ENCODE measurements at regions not wholly inside any gene's neighbourhood (a gene's known extent, or its start where the extent isn't known, plus 50 kb on each side); places are given as distances from the start of the nearest gene placed in this dataset.

DNA sequence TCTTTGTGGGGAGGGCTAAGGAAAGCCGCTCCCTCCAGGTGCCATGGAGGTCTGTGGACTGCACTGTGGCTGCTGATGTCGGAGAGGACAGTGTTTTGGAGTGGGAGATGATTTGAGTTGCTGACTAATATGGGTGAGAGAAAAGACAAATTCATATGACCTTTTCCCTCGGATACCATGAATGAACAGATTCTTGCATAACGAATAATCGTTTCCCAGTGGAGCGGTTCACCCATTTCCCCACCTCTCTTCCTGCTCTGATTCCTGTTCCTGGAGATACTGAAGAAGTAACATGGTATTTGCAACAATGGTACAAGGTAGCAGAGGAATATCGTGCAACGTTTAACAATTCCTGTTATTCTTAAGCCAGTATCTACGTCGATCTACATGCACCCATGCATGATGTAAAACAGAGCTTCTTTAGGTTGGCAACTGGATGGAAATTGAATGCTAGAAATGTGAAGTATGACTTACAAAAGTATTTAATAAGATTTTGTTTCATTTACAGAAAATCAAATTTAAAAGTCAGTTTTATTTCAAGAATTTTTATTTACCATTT is 227.1 kb downstream of the TOMM20 start:
- ATAC-seq (ENCODE audit: poor library complexity) (no peak), DNase-seq (no peak)
- H3K27ac ChIP-seq (ENCODE audit: low read depth in 1 of 2, low read length in 2 of 2) = no peak overlapping the region
- no peaks in the 10 kb centered on the region for H3K36me3 Mint-ChIP-seq (ENCODE audit: low read depth)
- TF ChIP-seq, protein P1, sequence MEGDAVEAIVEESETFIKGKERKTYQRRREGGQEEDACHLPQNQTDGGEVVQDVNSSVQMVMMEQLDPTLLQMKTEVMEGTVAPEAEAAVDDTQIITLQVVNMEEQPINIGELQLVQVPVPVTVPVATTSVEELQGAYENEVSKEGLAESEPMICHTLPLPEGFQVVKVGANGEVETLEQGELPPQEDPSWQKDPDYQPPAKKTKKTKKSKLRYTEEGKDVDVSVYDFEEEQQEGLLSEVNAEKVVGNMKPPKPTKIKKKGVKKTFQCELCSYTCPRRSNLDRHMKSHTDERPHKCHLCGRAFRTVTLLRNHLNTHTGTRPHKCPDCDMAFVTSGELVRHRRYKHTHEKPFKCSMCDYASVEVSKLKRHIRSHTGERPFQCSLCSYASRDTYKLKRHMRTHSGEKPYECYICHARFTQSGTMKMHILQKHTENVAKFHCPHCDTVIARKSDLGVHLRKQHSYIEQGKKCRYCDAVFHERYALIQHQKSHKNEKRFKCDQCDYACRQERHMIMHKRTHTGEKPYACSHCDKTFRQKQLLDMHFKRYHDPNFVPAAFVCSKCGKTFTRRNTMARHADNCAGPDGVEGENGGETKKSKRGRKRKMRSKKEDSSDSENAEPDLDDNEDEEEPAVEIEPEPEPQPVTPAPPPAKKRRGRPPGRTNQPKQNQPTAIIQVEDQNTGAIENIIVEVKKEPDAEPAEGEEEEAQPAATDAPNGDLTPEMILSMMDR (IDR thresholded peaks at IDR 0.05) = no peak
- no peaks in the 10 kb centered on the region for H3K9me3 ChIP-seq (ENCODE audit: control insufficient read depth in 1 of 2, insufficient read depth in 1 of 2, low read length in 2 of 2)
- CTCF ChIA-PET = no interaction called here
- no peak overlapping the region for H3K27ac Mint-ChIP-seq
- no peak overlapping the region for H3K4me3 Mint-ChIP-seq
- no peak overlapping the region for H3K4me3 ChIP-seq (ENCODE audit: low read length)
- H3K36me3 ChIP-seq (ENCODE audit: insufficient read depth, low read length) = no peaks in the 10 kb centered on the region
- intact Hi-C loops (cut with DNase I, micrococcal nuclease) = no loop called here
- no peaks in the 10 kb centered on the region for H3K9me3 Mint-ChIP-seq
- no peaks in the 10 kb centered on the region for H3K27me3 Mint-ChIP-seq
- POLR2A ChIA-PET = no interaction called here
- H3K4me1 Mint-ChIP-seq (ENCODE audit: low read depth) = no peaks in the 10 kb centered on the region
- H3K4me1 ChIP-seq (ENCODE audit: insufficient read depth, low read length) = no peaks in the 10 kb centered on the region
- no peaks in the 10 kb centered on the region for H3K27me3 ChIP-seq (ENCODE audit: control insufficient read depth in 1 of 2, insufficient read depth in 2 of 2, low read length in 2 of 2)

DNA sequence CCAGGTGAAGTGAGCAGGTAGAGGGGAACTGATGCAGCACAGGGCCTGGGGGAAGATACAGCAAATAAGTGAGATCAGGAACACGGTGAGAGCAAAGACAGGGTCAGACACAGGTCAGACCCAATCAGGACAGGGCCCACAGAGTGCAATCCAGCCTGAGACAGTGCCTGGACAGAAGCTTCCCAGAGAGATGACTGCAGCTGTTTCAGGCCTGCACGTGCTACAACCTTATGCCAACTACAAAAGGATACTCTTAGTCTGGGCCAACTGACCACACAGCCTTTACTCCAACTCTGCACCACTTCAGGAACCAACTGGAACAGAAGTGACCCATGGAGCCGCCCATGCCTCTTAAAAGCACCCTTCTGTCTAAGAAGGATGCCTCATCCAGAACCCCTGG is 228.0 kb downstream of the TOMM20 start:
- intact Hi-C loops (cut with DNase I, micrococcal nuclease) = no loop called here
- H3K4me1 Mint-ChIP-seq (ENCODE audit: low read depth) = peaks cover under 1% of the 10 kb centered on the region
- H3K27me3 Mint-ChIP-seq = no peaks in the 10 kb centered on the region
- Histone ChIP-seq H3K27me3 (ENCODE audit: control insufficient read depth in 1 of 2, insufficient read depth in 2 of 2, low read length in 2 of 2) (no peaks in the 10 kb centered on the region), H3K4me1 (ENCODE audit: insufficient read depth, low read length) (no peaks in the 10 kb centered on the region), H3K27ac (ENCODE audit: low read depth in 1 of 2, low read length in 2 of 2) (no peak overlapping the region), H3K4me3 (ENCODE audit: low read length) (no peak overlapping the region), H3K36me3 (ENCODE audit: insufficient read depth, low read length) (no peaks in the 10 kb centered on the region), H3K9me3 (ENCODE audit: control insufficient read depth in 1 of 2, insufficient read depth in 1 of 2, low read length in 2 of 2) (no peaks in the 10 kb centered on the region)
- H3K9me3 Mint-ChIP-seq = no peaks in the 10 kb centered on the region
- no peaks in the 10 kb centered on the region for H3K36me3 Mint-ChIP-seq (ENCODE audit: low read depth)
- no peak for ATAC-seq (ENCODE audit: poor library complexity)
- ChIA-PET CTCF (no interaction called here), POLR2A (no interaction called here)
- TF ChIP-seq, protein P1 (IDR thresholded peaks at IDR 0.05) = no peak
- DNase-seq = no peak
- no peak overlapping the region for H3K27ac Mint-ChIP-seq
- H3K4me3 Mint-ChIP-seq = no peak overlapping the region

DNA sequence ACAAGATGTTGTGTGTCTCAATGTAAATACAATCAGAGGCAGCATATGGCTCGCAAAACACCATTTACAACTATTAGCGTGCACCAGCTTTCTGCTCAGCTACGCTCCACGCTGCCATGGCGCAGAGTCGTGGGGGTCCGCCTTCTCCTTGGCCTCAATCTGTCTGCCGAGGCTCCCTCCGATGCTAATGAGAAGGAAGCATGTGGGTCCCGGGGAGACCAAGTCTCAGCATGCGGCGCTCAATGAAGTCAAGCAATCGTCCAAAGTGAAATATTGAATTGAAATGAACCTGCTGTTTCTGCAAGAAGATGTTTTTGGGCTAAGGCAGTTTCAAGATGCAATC is 228.9 kb downstream of the TOMM20 start:
- Mint-ChIP-seq H3K27me3 (no peaks in the 10 kb centered on the region), H3K36me3 (ENCODE audit: low read depth) (no peaks in the 10 kb centered on the region), H3K9me3 (no peaks in the 10 kb centered on the region), H3K4me3 (no peak overlapping the region), H3K27ac (no peak overlapping the region), H3K4me1 (ENCODE audit: low read depth) (peaks cover 9% of the 10 kb centered on the region)
- CTCF ChIA-PET = no interaction called here
- TF ChIP-seq, protein P1 (IDR thresholded peaks at IDR 0.05) = no peak
- DNase-seq (no peak), ATAC-seq (ENCODE audit: poor library complexity) (no peak)
- peaks cover 2% of the 10 kb centered on the region for H3K4me1 ChIP-seq (ENCODE audit: insufficient read depth, low read length)
- intact Hi-C loops (cut with DNase I, micrococcal nuclease) = no loop called here
- no peaks in the 10 kb centered on the region for H3K9me3 ChIP-seq (ENCODE audit: control insufficient read depth in 1 of 2, insufficient read depth in 1 of 2, low read length in 2 of 2)
- H3K27ac ChIP-seq (ENCODE audit: low read depth in 1 of 2, low read length in 2 of 2) = no peak overlapping the region
- no peaks in the 10 kb centered on the region for H3K27me3 ChIP-seq (ENCODE audit: control insufficient read depth in 1 of 2, insufficient read depth in 2 of 2, low read length in 2 of 2)
- no peak overlapping the region for H3K4me3 ChIP-seq (ENCODE audit: low read length)
- no peaks in the 10 kb centered on the region for H3K36me3 ChIP-seq (ENCODE audit: insufficient read depth, low read length)
- POLR2A ChIA-PET = no interaction called here
